ENCODE measurements at regions not wholly inside any gene's neighbourhood (a gene's known extent, or its start where the extent isn't known, plus 50 kb on each side); places are given as distances from the start of the nearest gene placed in this dataset.
A peak's percentile ranks its signal among the peaks of the same experiment; 100 is the strongest.

DNA sequence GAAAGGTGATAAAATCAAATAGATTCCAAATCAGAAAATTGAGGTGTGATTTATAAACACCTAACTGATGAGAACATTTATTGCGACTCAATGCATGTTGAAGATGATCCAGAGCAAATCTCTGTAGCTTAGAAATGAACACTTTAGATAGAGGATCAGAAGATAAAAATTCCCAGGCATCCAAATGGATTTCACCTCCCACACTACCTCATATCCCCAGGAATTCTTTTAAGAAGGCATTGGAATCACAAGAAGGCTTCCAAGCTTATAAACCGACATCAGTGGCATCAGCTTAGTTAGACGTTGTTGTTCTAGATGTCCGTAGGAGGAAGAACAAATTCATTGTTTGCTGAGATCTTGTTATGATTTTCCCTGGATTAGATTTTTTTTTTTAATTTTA, 154.4 kb downstream of the EBLN2 start:
- H3K36me3 ChIP-seq = no peaks in the 10 kb centered on the region
- no peaks in the 10 kb centered on the region for H3K9me3 ChIP-seq
- H3K27ac ChIP-seq (replicated peaks in 1 of 4) = no peak overlapping the region
- no peak overlapping the region for H3K4me3 ChIP-seq
- intact Hi-C loops (cut with DNase I) = no loop called here
- DNase-seq (ENCODE audit: extremely low spot score) = no peak
- peaks cover 0 to 5% (median 0%) of the 10 kb centered on the region in 4 donors for H3K4me1 ChIP-seq
- H3K27me3 ChIP-seq = no peaks in the 10 kb centered on the region
- TF ChIP-seq POLR2AphosphoS5 (IDR thresholded peaks at IDR 0.05) (no peak), EP300 (IDR thresholded peaks at IDR 0.05) (no peak), POLR2A (IDR thresholded peaks at IDR 0.05; ENCODE audit: low read depth) (no peak)
- TF ChIP-seq, protein P1, sequence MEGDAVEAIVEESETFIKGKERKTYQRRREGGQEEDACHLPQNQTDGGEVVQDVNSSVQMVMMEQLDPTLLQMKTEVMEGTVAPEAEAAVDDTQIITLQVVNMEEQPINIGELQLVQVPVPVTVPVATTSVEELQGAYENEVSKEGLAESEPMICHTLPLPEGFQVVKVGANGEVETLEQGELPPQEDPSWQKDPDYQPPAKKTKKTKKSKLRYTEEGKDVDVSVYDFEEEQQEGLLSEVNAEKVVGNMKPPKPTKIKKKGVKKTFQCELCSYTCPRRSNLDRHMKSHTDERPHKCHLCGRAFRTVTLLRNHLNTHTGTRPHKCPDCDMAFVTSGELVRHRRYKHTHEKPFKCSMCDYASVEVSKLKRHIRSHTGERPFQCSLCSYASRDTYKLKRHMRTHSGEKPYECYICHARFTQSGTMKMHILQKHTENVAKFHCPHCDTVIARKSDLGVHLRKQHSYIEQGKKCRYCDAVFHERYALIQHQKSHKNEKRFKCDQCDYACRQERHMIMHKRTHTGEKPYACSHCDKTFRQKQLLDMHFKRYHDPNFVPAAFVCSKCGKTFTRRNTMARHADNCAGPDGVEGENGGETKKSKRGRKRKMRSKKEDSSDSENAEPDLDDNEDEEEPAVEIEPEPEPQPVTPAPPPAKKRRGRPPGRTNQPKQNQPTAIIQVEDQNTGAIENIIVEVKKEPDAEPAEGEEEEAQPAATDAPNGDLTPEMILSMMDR (IDR thresholded peaks at IDR 0.05) = no peak
- WGBS = 65% methylated on average over 4 of the region's 4 CpGs

DNA sequence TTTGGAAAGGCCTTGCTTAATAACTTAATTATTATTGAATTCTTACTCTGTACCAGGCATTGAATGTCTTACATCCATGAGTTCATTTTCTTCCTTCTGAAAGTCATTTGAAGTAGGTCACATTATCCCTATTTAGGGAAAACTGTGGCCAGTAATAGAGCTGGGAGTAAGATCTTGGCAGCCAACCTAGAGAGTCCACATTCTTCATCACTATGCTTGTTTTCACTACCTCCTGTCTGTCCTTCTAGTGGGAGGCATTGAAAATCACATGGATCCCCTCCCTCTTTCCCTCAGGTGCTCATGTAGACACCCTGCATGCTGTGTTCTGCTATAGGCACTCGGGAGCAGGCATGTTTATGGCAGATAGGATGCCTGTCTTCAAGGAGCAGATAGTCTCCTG, 154.9 kb downstream of the EBLN2 start:
- 64% methylated on average over 1 of the region's 1 CpG for WGBS
- TF ChIP-seq EP300 (IDR thresholded peaks at IDR 0.05) (no peak), POLR2A (IDR thresholded peaks at IDR 0.05; ENCODE audit: low read depth) (no peak), POLR2AphosphoS5 (IDR thresholded peaks at IDR 0.05) (no peak)
- TF ChIP-seq, protein P1 (IDR thresholded peaks at IDR 0.05) = no peak
- H3K27ac ChIP-seq (replicated peaks in 1 of 4) = no peak overlapping the region

DNA sequence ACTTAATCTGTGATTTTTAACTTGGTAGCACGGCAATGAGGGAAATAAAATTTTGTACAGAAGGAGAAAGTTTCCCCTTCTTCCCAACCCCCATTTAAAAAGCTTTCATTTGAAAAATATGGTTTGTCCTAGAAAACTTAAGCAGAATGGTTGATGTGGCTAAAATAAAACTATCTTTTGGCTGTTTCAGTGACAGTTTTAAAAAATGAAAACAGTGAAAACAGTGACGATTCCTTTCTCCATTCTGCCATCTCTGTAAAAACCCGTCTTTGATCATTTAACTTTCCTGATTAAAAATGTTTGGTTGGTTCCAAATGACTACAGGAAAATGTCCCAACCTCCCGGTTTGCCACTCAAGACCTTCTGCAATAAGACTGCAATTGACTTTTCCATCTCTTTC, 160.7 kb downstream of the EBLN2 start:
- H3K27ac ChIP-seq (replicated peaks in 1 of 4) = no peak overlapping the region
- no peak overlapping the region for H3K4me3 ChIP-seq
- no peaks in the 10 kb centered on the region for H3K4me1 ChIP-seq
- DNase-seq (ENCODE audit: extremely low spot score) = no peak
- WGBS = 78% methylated on average over 4 of the region's 4 CpGs
- intact Hi-C loops (cut with DNase I) = no loop called here
- no peaks in the 10 kb centered on the region for H3K36me3 ChIP-seq
- TF ChIP-seq EP300 (IDR thresholded peaks at IDR 0.05) (no peak), POLR2A (IDR thresholded peaks at IDR 0.05; ENCODE audit: low read depth) (no peak), POLR2AphosphoS5 (IDR thresholded peaks at IDR 0.05) (no peak)
- TF ChIP-seq, protein P1 (IDR thresholded peaks at IDR 0.05) = no peak
- no peaks in the 10 kb centered on the region for H3K27me3 ChIP-seq
- H3K9me3 ChIP-seq = no peaks in the 10 kb centered on the region

More for the DNA sequence above, 154.9 kb downstream of the EBLN2 start:
- Histone ChIP-seq H3K4me1 (peaks cover 0 to 5% (median 0%) of the 10 kb centered on the region in 4 donors), H3K9me3 (no peaks in the 10 kb centered on the region), H3K36me3 (no peaks in the 10 kb centered on the region), H3K27me3 (no peaks in the 10 kb centered on the region), H3K4me3 (no peak overlapping the region)
- DNase-seq (ENCODE audit: extremely low spot score) = no peak
- intact Hi-C loops (cut with DNase I) = no loop called here

DNA sequence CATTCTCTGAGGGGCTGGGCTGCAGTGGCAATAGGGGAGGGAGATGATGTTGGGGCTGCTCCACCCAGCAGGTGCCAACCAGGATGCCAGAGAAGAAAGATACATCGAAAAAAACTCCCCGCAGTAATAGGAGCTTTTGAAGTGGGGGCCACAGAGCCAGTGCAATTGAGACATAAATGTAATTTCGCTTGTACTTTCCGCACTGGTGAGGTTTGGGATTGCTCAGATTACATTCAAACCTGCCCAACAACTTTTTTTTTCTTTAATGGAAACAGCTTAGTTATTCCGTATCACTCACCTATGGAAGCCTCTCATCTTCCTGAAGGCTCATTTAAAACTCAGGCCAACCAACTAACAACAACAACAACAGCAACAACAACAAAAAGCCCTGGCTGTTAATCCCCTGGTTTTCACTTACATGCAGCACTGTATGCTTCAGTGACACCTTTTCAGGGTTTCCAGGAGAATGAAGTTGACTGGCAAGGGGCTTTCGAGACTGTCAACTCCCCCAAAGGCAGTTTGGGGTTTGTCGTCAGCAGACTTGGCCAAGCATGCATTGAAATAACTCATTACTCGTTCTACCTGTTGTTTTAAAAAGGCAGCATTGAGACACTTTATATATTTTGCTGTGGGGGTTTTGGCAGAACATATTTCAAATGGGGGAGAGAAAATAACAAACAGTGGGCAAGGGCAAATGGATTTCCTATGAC, 163.8 kb downstream of the EBLN2 start:
- Histone ChIP-seq H3K4me3 (no peak overlapping the region), H3K4me1 (no peaks in the 10 kb centered on the region), H3K36me3 (no peaks in the 10 kb centered on the region), H3K27ac (replicated peaks in 1 of 4) (no peak overlapping the region), H3K9me3 (no peaks in the 10 kb centered on the region), H3K27me3 (no peaks in the 10 kb centered on the region)
- WGBS = 90% methylated on average over 8 of the region's 8 CpGs
- intact Hi-C loops (cut with DNase I) = no loop called here
- peak; percentile 80 for DNase-seq (ENCODE audit: extremely low spot score)
- TF ChIP-seq POLR2A (IDR thresholded peaks at IDR 0.05; ENCODE audit: low read depth) (no peak), EP300 (IDR thresholded peaks at IDR 0.05) (no peak), POLR2AphosphoS5 (IDR thresholded peaks at IDR 0.05) (no peak)
- TF ChIP-seq, protein P1 (IDR thresholded peaks at IDR 0.05) = no peak

DNA sequence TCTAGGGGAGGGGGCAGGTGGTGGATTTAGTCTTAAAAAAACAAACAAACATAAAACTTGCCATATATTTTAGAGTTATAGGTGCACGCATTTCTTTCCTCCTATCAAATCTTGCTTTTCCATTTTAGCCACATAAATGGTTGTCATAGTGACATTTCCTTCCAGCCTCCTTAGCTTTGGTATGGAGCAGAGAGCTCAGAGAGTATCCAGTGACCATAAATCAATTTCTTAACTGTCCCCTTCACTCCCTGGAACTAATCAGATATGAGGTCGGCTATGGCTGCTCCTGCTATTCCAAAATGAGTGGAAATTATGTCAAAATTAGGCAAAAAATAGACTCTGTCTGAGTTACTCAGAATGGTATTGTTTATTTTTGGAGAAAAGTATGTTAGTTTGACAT, 164.5 kb downstream of the EBLN2 start:
- WGBS = 58% methylated on average over 2 of the region's 2 CpGs
- Histone ChIP-seq H3K27ac (replicated peaks in 1 of 4) (no peak overlapping the region), H3K4me3 (no peak overlapping the region), H3K9me3 (no peaks in the 10 kb centered on the region), H3K36me3 (no peaks in the 10 kb centered on the region), H3K27me3 (no peaks in the 10 kb centered on the region), H3K4me1 (no peaks in the 10 kb centered on the region)
- no peak for DNase-seq (ENCODE audit: extremely low spot score)
- no peak for TF ChIP-seq EP300 (IDR thresholded peaks at IDR 0.05)
- TF ChIP-seq POLR2A (IDR thresholded peaks at IDR 0.05; ENCODE audit: low read depth) = no peak
- TF ChIP-seq POLR2AphosphoS5 (IDR thresholded peaks at IDR 0.05) = no peak
- TF ChIP-seq, protein P1 (IDR thresholded peaks at IDR 0.05) = no peak
- intact Hi-C loops (cut with DNase I) = no loop called here
